HCT116 (cell line): ENCODE measurements at regions not wholly inside any gene's neighbourhood (a gene's known extent, or its start where the extent isn't known, plus 50 kb on each side); places are given as distances from the start of the nearest gene placed in this dataset.

ENCODE experiments used
- CBX3 ChIP-seq: IDR thresholded peaks from 2 replicates; pipeline ENCODE4 v1.6.1; 2012; ENCODE audit warnings: low read depth
- CEBPB ChIP-seq: IDR thresholded peaks from 2 replicates; pipeline ENCODE4 v1.6.1; 2012; ENCODE audit warnings: low read depth
- EGR1 ChIP-seq: IDR thresholded peaks from 2 replicates; pipeline ENCODE4 v1.6.1; 2012; ENCODE audit warnings: low read depth
- EZH2 ChIP-seq: fragments of 200-600 bp; sonication (generic); IDR thresholded peaks from 2 replicates; pipeline ENCODE4 v1.6.1; 2017; ENCODE audit warnings: antibody characterized with exemption, mixed run types
- EZH2phosphoT487 ChIP-seq: fragments of 200-600 bp; IDR thresholded peaks from 2 replicates; pipeline ENCODE4 v1.6.1; 2018; ENCODE audit warnings: antibody characterized with exemption, borderline replicate concordance
- POLR2A ChIP-seq: IDR thresholded peaks from 2 replicates; pipeline ENCODE4 v1.7.0; 2011; ENCODE audit warnings: borderline replicate concordance; ENCODE audit not compliant: insufficient read depth, insufficient read length; ENCODE audit errors: extremely low read depth
- SIN3A ChIP-seq: IDR thresholded peaks from 2 replicates; pipeline ENCODE4 v1.6.1; 2012; ENCODE audit warnings: low read depth
- SP1 ChIP-seq: IDR thresholded peaks from 2 replicates; pipeline ENCODE4 v1.6.1; 2012; ENCODE audit warnings: low read depth
- SRF ChIP-seq: IDR thresholded peaks from 2 replicates; pipeline ENCODE4 v1.6.1; 2012; ENCODE audit warnings: low read depth
- TF ChIP-seq, protein P1 (sequence below): IDR thresholded peaks from 2 replicates; pipeline ENCODE4 v1.6.1; 2012
- TF ChIP-seq, protein P2 (sequence below), 3 experiments: fragments of 200-600 bp in 1 of 3; sonication (generic) in 1 of 3; IDR thresholded peaks in 2 of 3; conservative IDR thresholded peaks in 1 of 3; 2 replicates each; pipeline ENCODE4 v1.5.1; 2012 to 2017; ENCODE audit warnings: low read depth in 2 of 3, low read length in 2 of 3, antibody characterized with exemption in 1 of 3, borderline replicate concordance in 1 of 3, control low read depth in 1 of 3, mild to moderate bottlenecking in 1 of 3, mixed read lengths in 1 of 3, mixed run types in 1 of 3, moderate library complexity in 1 of 3; ENCODE audit not compliant: insufficient read depth in 1 of 3
- TF ChIP-seq, protein P3 (sequence below): IDR thresholded peaks from 2 replicates; pipeline ENCODE4 v1.6.1; 2012; ENCODE audit warnings: low read depth
- TF ChIP-seq, protein P4 (sequence below): IDR thresholded peaks from 2 replicates; pipeline ENCODE4 v1.6.1; 2012

DNA sequence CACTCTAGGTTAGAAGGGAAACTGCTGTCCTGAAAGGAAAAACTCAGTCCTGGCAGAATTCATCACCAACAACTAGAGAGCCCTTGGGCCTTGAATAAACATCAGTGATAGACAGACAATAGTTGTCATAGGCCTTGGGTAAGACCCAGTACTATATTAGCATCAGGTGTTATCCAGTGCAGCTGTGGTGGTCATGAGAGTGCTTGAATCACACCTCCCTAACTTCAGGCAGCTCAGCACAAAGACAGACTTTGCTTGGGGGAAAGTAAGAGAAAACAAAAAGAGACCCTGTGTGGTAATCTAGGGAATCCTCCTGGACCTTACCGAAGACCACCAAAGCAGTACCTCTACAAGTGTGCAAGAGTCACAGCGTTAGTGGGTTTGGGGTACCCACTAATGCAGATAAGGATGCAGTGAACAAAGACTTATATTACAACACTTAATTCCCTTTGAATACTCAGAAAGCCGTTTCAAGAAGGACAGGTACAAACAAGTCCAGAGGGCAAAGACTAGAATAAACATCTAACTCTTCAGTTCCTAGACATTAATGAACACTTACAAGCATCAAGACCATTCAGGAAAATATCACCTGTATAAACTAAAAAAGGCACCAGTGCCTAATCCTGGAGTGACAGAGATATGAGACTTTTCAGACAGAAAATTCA lies 332.3 kb upstream of the EPHA3 start:
- TF ChIP-seq EZH2phosphoT487 (no peak), SIN3A (no peak), POLR2A (no peak), CEBPB (no peak), SRF (no peak), SP1 (no peak), EZH2 (no peak), EGR1 (no peak), CBX3 (no peak)
- TF ChIP-seq, protein P1, sequence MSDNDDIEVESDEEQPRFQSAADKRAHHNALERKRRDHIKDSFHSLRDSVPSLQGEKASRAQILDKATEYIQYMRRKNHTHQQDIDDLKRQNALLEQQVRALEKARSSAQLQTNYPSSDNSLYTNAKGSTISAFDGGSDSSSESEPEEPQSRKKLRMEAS = no peak
- TF ChIP-seq, protein P2, sequence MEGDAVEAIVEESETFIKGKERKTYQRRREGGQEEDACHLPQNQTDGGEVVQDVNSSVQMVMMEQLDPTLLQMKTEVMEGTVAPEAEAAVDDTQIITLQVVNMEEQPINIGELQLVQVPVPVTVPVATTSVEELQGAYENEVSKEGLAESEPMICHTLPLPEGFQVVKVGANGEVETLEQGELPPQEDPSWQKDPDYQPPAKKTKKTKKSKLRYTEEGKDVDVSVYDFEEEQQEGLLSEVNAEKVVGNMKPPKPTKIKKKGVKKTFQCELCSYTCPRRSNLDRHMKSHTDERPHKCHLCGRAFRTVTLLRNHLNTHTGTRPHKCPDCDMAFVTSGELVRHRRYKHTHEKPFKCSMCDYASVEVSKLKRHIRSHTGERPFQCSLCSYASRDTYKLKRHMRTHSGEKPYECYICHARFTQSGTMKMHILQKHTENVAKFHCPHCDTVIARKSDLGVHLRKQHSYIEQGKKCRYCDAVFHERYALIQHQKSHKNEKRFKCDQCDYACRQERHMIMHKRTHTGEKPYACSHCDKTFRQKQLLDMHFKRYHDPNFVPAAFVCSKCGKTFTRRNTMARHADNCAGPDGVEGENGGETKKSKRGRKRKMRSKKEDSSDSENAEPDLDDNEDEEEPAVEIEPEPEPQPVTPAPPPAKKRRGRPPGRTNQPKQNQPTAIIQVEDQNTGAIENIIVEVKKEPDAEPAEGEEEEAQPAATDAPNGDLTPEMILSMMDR (IDR thresholded peaks at IDR 0.05 in 2 of 3, conservative IDR thresholded peaks at IDR 0.05 in 1 of 3; ENCODE audit: borderline replicate concordance in 1 of 3, insufficient read depth in 1 of 3, low read depth in 2 of 3, low read length in 2 of 3) = no peak
- TF ChIP-seq, protein P3, sequence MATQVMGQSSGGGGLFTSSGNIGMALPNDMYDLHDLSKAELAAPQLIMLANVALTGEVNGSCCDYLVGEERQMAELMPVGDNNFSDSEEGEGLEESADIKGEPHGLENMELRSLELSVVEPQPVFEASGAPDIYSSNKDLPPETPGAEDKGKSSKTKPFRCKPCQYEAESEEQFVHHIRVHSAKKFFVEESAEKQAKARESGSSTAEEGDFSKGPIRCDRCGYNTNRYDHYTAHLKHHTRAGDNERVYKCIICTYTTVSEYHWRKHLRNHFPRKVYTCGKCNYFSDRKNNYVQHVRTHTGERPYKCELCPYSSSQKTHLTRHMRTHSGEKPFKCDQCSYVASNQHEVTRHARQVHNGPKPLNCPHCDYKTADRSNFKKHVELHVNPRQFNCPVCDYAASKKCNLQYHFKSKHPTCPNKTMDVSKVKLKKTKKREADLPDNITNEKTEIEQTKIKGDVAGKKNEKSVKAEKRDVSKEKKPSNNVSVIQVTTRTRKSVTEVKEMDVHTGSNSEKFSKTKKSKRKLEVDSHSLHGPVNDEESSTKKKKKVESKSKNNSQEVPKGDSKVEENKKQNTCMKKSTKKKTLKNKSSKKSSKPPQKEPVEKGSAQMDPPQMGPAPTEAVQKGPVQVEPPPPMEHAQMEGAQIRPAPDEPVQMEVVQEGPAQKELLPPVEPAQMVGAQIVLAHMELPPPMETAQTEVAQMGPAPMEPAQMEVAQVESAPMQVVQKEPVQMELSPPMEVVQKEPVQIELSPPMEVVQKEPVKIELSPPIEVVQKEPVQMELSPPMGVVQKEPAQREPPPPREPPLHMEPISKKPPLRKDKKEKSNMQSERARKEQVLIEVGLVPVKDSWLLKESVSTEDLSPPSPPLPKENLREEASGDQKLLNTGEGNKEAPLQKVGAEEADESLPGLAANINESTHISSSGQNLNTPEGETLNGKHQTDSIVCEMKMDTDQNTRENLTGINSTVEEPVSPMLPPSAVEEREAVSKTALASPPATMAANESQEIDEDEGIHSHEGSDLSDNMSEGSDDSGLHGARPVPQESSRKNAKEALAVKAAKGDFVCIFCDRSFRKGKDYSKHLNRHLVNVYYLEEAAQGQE = no peak
- TF ChIP-seq, protein P4, sequence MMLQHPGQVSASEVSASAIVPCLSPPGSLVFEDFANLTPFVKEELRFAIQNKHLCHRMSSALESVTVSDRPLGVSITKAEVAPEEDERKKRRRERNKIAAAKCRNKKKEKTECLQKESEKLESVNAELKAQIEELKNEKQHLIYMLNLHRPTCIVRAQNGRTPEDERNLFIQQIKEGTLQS = no peak
